CD4-positive, alpha-beta memory T cell (primary cell): ENCODE measurements at regions not wholly inside any gene's neighbourhood (a gene's known extent, or its start where the extent isn't known, plus 50 kb on each side); places are given as distances from the start of the nearest gene placed in this dataset.

Experiments
- CTCF ChIA-PET: fragments of 350-600 bp; sonication (Branson Sonifier 250); formaldehyde crosslinking; loops from one replicate; lab custom pipeline; 2021; ENCODE audit warnings: inconsistent platforms; ENCODE audit not compliant: partially characterized antibody; lab: Charles Lee
- POLR2A ChIA-PET: fragments of 350-600 bp; sonication (Branson Sonifier 250); formaldehyde crosslinking; loops from one replicate; lab custom pipeline; 2021; ENCODE audit not compliant: partially characterized antibody; lab: Charles Lee
- DNase-seq, 5 donors: peaks; one replicate each; pipeline versions ENCODE4 v3.0.0 to v3.0.0-alpha.2; 2020 to 2022; ENCODE audit warnings: mixed read lengths in 1 of 5
- H3K27ac ChIP-seq: one replicate; pipeline ENCODE4 v1.7.0; 2013; ENCODE audit warnings: low read depth, low read length
- H3K27me3 ChIP-seq: 2 replicates; pipeline ENCODE4 v1.7.0; 2013; ENCODE audit warnings: mild to moderate bottlenecking, low read length, moderate library complexity; ENCODE audit not compliant: insufficient read depth
- H3K36me3 ChIP-seq: 2 replicates; pipeline ENCODE4 v1.7.0; 2013; ENCODE audit warnings: mild to moderate bottlenecking, low read length, moderate library complexity; ENCODE audit not compliant: insufficient read depth
- H3K4me1 ChIP-seq: 2 replicates; pipeline ENCODE4 v1.7.0; 2013; ENCODE audit warnings: mild to moderate bottlenecking, low read length, moderate library complexity; ENCODE audit not compliant: insufficient read depth
- H3K4me3 ChIP-seq, 2 donors: one replicate each; pipeline ENCODE4 v1.7.0; 2013; ENCODE audit warnings: low read length in 2 of 2, mild to moderate bottlenecking in 1 of 2
- H3K9me3 ChIP-seq, 2 donors: one replicate each; pipeline ENCODE4 v1.7.0; 2013; ENCODE audit warnings: low read length in 2 of 2, control low read depth in 1 of 2; ENCODE audit not compliant: control insufficient read depth in 1 of 2
- H3K27ac Mint-ChIP-seq, 7 donors: one replicate each; pipeline ENCODE4 v1.8.0; 2020 to 2021; ENCODE audit warnings: mixed read lengths in 7 of 7, mild to moderate bottlenecking in 6 of 7, inconsistent platforms in 3 of 7, moderate library complexity in 3 of 7
- H3K27me3 Mint-ChIP-seq, 2 donors: one replicate each; pipeline ENCODE4 v1.8.0; 2020 to 2021; ENCODE audit warnings: mixed read lengths in 2 of 2
- H3K36me3 Mint-ChIP-seq, 2 donors: one replicate each; pipeline ENCODE4 v1.8.0; 2020 to 2021; ENCODE audit warnings: mixed read lengths in 2 of 2, inconsistent platforms in 1 of 2, mild to moderate bottlenecking in 1 of 2
- H3K4me1 Mint-ChIP-seq, 4 donors: one replicate each; pipeline ENCODE4 v1.8.0; 2020 to 2021; ENCODE audit warnings: mixed read lengths in 4 of 4, mild to moderate bottlenecking in 1 of 4
- H3K4me3 Mint-ChIP-seq, 8 donors: one replicate each; pipeline ENCODE4 v1.8.0; 2020 to 2021; ENCODE audit warnings: mixed read lengths in 8 of 8, mild to moderate bottlenecking in 7 of 8, moderate library complexity in 6 of 8, inconsistent platforms in 3 of 8
- H3K9me3 Mint-ChIP-seq, 8 donors: one replicate each; pipeline ENCODE4 v1.8.0; 2020 to 2021; ENCODE audit warnings: mixed read lengths in 8 of 8, mild to moderate bottlenecking in 5 of 8, inconsistent platforms in 3 of 8, moderate library complexity in 1 of 8
- intact Hi-C: fragments of 100-400 bp; cut with micrococcal nuclease; formaldehyde crosslinking; loops from one replicate; pipeline ENCODE4 v1.15.1; 2023

DNA sequence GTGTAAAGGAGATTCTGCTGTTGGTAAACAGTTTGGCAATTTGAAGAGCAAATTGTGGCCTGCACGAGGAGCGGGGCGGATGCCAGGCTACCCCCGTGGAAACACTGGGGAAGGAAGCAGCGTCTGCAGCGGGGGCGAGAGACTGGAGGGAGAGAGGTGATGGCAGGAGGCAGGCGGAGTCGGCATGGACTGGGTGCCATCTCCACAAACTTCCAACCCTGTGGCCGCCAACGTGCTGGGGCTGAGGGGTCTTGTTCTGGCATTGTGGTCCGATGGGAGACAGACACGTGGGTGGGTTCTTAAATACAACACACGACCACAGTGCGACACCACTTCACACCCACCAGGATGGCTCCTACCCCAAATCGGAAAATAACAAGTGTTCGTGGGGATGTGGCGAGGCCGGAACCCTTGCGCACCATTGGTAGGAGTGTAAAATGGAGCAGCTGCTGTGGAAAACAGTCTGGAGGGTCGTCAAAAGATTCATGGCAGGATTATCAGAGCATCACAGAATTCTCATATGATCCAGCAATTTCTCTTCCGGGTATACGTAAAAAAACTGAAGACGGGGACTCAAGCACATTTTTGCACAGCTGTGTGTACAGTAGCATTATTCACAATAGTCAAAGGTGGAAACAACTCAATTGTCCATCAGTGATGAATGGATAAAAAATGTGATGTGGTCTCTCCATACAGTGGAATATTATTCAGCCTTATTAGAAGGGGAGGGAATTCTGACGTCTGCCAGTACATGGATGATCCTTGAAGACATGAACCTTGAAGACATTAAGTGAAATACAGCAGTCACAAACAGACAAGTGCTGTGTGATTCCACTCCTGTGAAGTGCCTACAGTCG is 82.4 kb upstream of the HPCAL1 start:
- no peaks in the 10 kb centered on the region for H3K9me3 ChIP-seq
- CTCF ChIA-PET, result interaction anchor here (0.7 kb wide), 1 partner anchor 189 kb away, joined by 3 read pairs; no protein-coding TSS in a partner anchor
- Mint-ChIP-seq H3K4me1 (peaks cover 0 to 2% (median 0%) of the 10 kb centered on the region in 4 donors), H3K36me3 (no peaks in the 10 kb centered on the region), H3K27ac (no peak overlapping the region), H3K4me3 (no peak overlapping the region), H3K9me3 (peaks cover 0 to 1% (median 0%) of the 10 kb centered on the region in 8 donors), H3K27me3 (no peaks in the 10 kb centered on the region)
- intact Hi-C loops, result no loop called here
- H3K4me3 ChIP-seq, result no peak overlapping the region
- H3K27ac ChIP-seq, result no peak overlapping the region
- H3K36me3 ChIP-seq, result no peaks in the 10 kb centered on the region
- DNase-seq, result no peak
- POLR2A ChIA-PET, result no interaction called here
- H3K27me3 ChIP-seq, result no peaks in the 10 kb centered on the region
- H3K4me1 ChIP-seq, result no peaks in the 10 kb centered on the region

GRCh38 chr2:10220902-10221391 is 81.8 kb upstream of the HPCAL1 start:
- Histone ChIP-seq H3K9me3 (no peaks in the 10 kb centered on the region), H3K27me3 (no peaks in the 10 kb centered on the region), H3K4me3 (no peak overlapping the region), H3K36me3 (no peaks in the 10 kb centered on the region), H3K4me1 (no peaks in the 10 kb centered on the region), H3K27ac (no peak overlapping the region)
- H3K27me3 Mint-ChIP-seq, result no peaks in the 10 kb centered on the region
- no peaks in the 10 kb centered on the region for H3K4me1 Mint-ChIP-seq
- H3K27ac Mint-ChIP-seq, result no peak overlapping the region
- H3K4me3 Mint-ChIP-seq, result no peak overlapping the region
- CTCF ChIA-PET, result no interaction called here
- no peaks in the 10 kb centered on the region for H3K36me3 Mint-ChIP-seq
- peaks cover 0 to 1% (median 0%) of the 10 kb centered on the region in 8 donors for H3K9me3 Mint-ChIP-seq
- DNase-seq, result no peak
- POLR2A ChIA-PET, result no interaction called here
- intact Hi-C loops, result no loop called here

GRCh38 chr2:10221443-10221842 is 81.3 kb upstream of the HPCAL1 start:
- CTCF ChIA-PET, result no interaction called here
- Mint-ChIP-seq H3K27ac (peak overlapping the region in 1 of 7 donors; percentile 16), H3K27me3 (no peaks in the 10 kb centered on the region), H3K4me3 (no peak overlapping the region), H3K9me3 (peaks cover 0 to 1% (median 0%) of the 10 kb centered on the region in 8 donors), H3K4me1 (no peaks in the 10 kb centered on the region), H3K36me3 (no peaks in the 10 kb centered on the region)
- no peak overlapping the region for H3K27ac ChIP-seq
- no peak for DNase-seq
- H3K36me3 ChIP-seq, result no peaks in the 10 kb centered on the region
- no peak overlapping the region for H3K4me3 ChIP-seq
- H3K27me3 ChIP-seq, result no peaks in the 10 kb centered on the region
- POLR2A ChIA-PET, result no interaction called here
- no peaks in the 10 kb centered on the region for H3K9me3 ChIP-seq
- no peaks in the 10 kb centered on the region for H3K4me1 ChIP-seq
- intact Hi-C loops, result no loop called here

DNA sequence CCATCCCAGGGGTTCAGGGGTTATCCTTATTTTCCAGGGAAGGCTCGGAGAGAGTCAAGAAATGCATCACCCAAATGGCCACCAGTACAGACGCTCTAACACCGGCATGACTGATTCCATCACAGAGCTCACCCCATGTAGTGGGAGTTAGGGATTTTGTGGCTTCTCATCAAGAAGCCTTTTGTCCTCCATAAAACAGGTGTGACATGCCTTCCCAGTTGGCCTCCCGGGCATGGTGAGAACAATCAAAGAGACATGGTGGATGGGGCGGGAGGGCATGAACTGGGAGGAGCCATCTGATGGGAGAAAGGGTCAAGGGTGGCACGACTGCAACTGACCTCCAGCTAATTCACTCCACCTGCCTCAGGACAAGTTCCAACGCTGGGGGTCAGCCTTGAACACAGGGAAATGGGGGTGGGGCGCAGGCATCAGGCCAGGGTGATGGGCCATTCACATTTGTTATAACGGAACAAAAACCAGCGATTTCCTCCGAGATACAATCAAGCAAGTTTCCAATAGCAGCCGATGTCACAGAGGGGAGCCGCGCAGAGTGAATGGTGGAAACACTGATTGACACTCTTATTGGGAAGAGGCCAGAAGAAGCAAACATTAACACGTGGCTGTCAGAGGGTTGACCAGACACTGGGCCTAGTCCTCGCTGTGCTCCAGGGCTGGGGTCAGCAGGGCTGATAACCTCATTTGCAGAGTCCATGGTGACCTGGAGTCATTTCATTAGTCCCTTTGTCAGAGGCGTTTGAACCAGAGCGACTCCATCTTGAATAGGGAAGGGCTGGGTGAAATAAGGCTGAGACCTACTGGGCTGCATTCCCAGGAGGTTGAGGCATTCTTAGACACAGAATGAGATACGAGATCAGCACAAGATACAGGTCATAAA is 80.5 kb upstream of the HPCAL1 start:
- no peaks in the 10 kb centered on the region for H3K4me1 ChIP-seq
- H3K9me3 ChIP-seq, result no peaks in the 10 kb centered on the region
- Mint-ChIP-seq H3K4me3 (no peak overlapping the region), H3K27ac (no peak overlapping the region), H3K36me3 (no peaks in the 10 kb centered on the region), H3K27me3 (no peaks in the 10 kb centered on the region), H3K4me1 (no peaks in the 10 kb centered on the region), H3K9me3 (peaks cover 0 to 1% (median 0%) of the 10 kb centered on the region in 8 donors)
- H3K4me3 ChIP-seq, result no peak overlapping the region
- H3K36me3 ChIP-seq, result no peaks in the 10 kb centered on the region
- ChIA-PET POLR2A (no interaction called here), CTCF (no interaction called here)
- no peak for DNase-seq
- H3K27ac ChIP-seq, result no peak overlapping the region
- intact Hi-C loops, result no loop called here
- no peaks in the 10 kb centered on the region for H3K27me3 ChIP-seq

DNA sequence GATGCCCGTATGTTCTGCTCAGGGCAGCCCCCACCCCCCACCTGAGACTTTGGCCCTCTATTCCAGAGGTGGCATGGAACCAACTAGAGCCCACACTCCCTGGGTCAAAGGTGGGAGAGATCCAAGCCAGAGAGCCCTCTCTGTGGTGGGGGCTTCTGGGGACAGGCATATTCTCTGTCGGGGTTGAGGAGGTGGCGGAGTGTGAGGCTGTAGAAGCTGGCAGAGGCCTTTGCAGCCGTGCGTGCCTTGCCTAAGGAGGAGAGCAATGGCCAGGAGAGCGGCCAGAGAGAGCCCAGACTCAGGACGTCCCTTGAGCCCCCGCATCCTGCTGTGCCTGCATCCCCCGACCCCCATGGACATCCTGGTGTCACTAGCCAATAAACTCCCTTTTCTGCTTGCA is 79.2 kb upstream of the HPCAL1 start:
- no peak for DNase-seq
- Mint-ChIP-seq H3K4me1 (no peaks in the 10 kb centered on the region), H3K9me3 (peaks cover 0 to 1% (median 0%) of the 10 kb centered on the region in 8 donors), H3K4me3 (no peak overlapping the region), H3K27ac (no peak overlapping the region), H3K27me3 (peaks cover 0 to 3% of the 10 kb centered on the region in 2 donors), H3K36me3 (no peaks in the 10 kb centered on the region)
- Histone ChIP-seq H3K9me3 (no peaks in the 10 kb centered on the region), H3K4me3 (no peak overlapping the region), H3K27ac (no peak overlapping the region), H3K27me3 (no peaks in the 10 kb centered on the region), H3K4me1 (no peaks in the 10 kb centered on the region), H3K36me3 (no peaks in the 10 kb centered on the region)
- POLR2A ChIA-PET, result no interaction called here
- intact Hi-C loops, result no loop called here
- CTCF ChIA-PET, result no interaction called here

DNA sequence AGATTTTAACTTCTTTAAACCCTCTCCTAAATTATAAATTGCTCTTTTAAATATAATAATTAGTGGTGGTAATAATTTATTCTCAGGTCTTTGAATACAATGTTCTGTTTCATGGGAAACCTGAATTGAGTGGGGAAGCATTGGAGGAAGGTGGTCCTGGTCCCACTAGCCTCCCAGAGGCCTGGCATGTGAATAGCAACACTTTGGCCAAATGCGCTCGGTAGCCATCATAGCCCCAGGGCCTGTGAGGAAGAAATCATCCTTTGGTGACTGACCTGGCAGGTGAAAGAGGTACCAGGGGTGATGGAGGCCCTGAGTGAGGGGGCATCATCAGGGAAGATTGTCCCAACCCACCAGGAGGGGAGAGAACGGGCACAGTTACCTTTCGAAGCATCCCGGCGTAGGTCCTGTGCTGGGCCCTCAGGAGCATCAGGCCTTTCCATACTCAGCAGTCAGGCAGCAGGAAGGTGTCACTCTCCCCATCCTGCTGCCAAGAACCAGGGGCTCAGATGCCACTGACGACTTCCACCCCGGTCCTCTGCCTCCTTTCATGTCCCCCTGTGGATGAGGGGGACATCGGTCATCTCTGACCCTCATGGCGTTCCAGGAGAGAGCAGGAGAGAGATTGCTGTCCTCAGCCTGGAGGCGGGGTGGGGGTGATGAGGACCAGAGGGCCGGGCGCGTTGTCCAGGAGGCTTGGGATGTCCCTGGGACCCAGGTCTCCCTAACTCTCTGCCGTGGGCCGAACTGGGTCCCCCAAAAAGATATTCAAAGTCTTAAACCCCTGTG is 78.6 kb upstream of the HPCAL1 start:
- Histone ChIP-seq H3K27ac (no peak overlapping the region), H3K27me3 (no peaks in the 10 kb centered on the region), H3K4me1 (no peaks in the 10 kb centered on the region), H3K4me3 (no peak overlapping the region), H3K36me3 (no peaks in the 10 kb centered on the region), H3K9me3 (no peaks in the 10 kb centered on the region)
- no peak overlapping the region for H3K4me3 Mint-ChIP-seq
- peaks cover 0 to 3% of the 10 kb centered on the region in 2 donors for H3K27me3 Mint-ChIP-seq
- POLR2A ChIA-PET, result no interaction called here
- H3K4me1 Mint-ChIP-seq, result no peaks in the 10 kb centered on the region
- peaks cover 0 to 1% (median 0%) of the 10 kb centered on the region in 8 donors for H3K9me3 Mint-ChIP-seq
- intact Hi-C loops, result no loop called here
- CTCF ChIA-PET, result no interaction called here
- no peak overlapping the region for H3K27ac Mint-ChIP-seq
- no peaks in the 10 kb centered on the region for H3K36me3 Mint-ChIP-seq
- DNase-seq, result no peak
